B cell (primary cell): ENCODE measurements at regions not wholly inside any gene's neighbourhood (a gene's known extent, or its start where the extent isn't known, plus 50 kb on each side); places are given as distances from the start of the nearest gene placed in this dataset.

Experiments used
- CTCF ChIP-seq: fragments of 200-600 bp; IDR thresholded peaks from one replicate; pipeline ENCODE4 v1.8.0; 2022; ENCODE audit warnings: antibody characterized with exemption, mild to moderate bottlenecking
- EZH2 ChIP-seq: IDR thresholded peaks from 2 replicates; pipeline ENCODE4 v1.6.1; 2012; ENCODE audit warnings: borderline replicate concordance, low read depth, mild to moderate bottlenecking, moderate library complexity, low read length; ENCODE audit not compliant: insufficient read depth, poor library complexity, severe bottlenecking

GRCh38 chr6:170212051-170212756 is 78.7 kb downstream of the DLL1 start:
- TF ChIP-seq CTCF: no peak
- no peak for TF ChIP-seq EZH2
